ENCODE measurements at regions not wholly inside any gene's neighbourhood (a gene's known extent, or its start where the extent isn't known, plus 50 kb on each side); places are given as distances from the start of the nearest gene placed in this dataset.

DNA sequence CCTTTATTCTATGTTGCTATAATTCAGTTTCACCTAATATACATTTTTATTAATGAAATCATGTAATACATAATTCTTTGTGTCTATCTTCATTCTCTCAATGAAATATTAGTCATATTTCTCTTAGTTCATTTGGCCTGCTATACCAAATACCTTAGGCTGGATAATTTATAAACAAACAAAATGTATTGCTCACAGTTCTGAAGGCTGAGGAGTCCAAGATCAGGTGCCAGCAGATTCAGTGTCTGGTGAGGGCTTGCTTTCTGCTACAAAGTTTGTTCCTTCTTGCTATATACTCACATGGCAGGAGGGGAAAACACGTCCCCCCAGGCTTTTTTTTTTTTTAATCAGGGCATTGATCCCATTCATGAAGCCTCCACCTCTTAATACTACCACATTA, 143.4 kb upstream of the GRB10 start:
- TF ChIP-seq, protein P1, sequence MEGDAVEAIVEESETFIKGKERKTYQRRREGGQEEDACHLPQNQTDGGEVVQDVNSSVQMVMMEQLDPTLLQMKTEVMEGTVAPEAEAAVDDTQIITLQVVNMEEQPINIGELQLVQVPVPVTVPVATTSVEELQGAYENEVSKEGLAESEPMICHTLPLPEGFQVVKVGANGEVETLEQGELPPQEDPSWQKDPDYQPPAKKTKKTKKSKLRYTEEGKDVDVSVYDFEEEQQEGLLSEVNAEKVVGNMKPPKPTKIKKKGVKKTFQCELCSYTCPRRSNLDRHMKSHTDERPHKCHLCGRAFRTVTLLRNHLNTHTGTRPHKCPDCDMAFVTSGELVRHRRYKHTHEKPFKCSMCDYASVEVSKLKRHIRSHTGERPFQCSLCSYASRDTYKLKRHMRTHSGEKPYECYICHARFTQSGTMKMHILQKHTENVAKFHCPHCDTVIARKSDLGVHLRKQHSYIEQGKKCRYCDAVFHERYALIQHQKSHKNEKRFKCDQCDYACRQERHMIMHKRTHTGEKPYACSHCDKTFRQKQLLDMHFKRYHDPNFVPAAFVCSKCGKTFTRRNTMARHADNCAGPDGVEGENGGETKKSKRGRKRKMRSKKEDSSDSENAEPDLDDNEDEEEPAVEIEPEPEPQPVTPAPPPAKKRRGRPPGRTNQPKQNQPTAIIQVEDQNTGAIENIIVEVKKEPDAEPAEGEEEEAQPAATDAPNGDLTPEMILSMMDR (IDR thresholded peaks at IDR 0.05; ENCODE audit: low read depth, low read length, missing control alignments) = no peak
- H3K4me3 ChIP-seq (ENCODE audit: low read depth, low read length) = no peak overlapping the region
- DNase-seq (ENCODE audit: low read depth) = no peak
- in situ Hi-C loops (cut with HindIII; ENCODE audit: low sequenced_read_pairs) = no loop called here

DNA sequence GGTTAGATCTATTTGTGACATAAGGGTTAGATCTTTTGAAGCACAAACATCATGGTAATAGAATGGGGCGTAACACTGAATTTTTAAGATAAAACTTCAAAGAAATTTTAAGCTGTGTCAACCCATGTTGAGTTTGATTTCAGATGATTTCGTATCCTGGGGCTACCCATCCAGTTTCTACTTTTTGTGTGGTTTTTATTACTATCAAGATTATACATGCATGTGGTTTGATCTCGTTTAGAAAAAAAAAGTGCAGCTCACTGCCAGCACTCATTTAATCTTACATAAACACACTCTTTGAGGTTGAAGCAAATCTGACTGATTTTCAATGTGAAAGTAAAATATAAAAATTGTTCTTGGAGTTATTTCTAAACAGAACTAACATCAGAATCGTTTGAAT, 140.8 kb upstream of the GRB10 start:
- DNase-seq (ENCODE audit: low read depth) = no peak
- in situ Hi-C loops (cut with HindIII; ENCODE audit: low sequenced_read_pairs) = loop anchor here (5.0 kb wide), 2 partner anchors 34 to 41 kb away; no protein-coding TSS in a partner anchor
- TF ChIP-seq, protein P1 (IDR thresholded peaks at IDR 0.05; ENCODE audit: low read depth, low read length, missing control alignments) = no peak

DNA sequence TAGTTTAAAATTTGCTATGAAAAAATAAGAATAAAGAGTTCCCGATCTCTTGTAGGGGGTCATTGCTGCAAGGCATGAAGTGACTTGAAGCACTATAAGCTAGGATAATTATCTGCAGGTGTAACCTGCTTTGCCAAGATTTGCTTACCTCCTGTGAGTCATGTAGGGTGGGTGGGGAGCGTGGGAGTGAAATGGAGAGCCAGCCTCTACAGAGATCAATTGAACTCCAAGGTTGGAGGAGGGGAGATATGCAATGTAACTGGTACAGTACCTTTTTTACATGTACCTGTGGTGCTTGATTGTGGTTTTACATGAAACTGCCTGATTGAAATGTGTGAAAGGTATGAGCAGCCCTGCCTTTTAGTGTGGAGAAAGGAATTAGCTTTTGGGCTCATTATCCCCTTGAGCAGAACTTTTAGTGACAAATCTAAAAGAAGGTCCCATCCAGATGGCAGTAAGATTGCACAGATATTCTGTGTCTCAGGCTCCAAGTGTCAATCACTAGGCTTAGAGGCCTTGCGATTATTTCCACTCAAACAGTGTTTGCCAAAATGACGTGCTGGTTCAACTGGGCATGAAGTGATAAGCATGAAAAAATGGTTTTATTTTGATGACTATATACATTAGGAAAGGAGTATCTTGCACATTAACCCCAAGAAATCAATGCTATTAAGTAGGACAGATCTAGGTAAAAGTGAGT, 138.6 kb upstream of the GRB10 start:
- in situ Hi-C loops (cut with HindIII; ENCODE audit: low sequenced_read_pairs) = loop anchor here (5.0 kb wide), 2 partner anchors 36 to 39 kb away; no protein-coding TSS in a partner anchor
- TF ChIP-seq, protein P1 (IDR thresholded peaks at IDR 0.05; ENCODE audit: low read depth, low read length, missing control alignments) = no peak
- DNase-seq (ENCODE audit: low read depth) = no peak
- H3K4me3 ChIP-seq (ENCODE audit: low read depth, low read length) = no peak overlapping the region

More for the DNA sequence above, 140.8 kb upstream of the GRB10 start:
- H3K4me3 ChIP-seq (ENCODE audit: low read depth, low read length) = no peak overlapping the region

DNA sequence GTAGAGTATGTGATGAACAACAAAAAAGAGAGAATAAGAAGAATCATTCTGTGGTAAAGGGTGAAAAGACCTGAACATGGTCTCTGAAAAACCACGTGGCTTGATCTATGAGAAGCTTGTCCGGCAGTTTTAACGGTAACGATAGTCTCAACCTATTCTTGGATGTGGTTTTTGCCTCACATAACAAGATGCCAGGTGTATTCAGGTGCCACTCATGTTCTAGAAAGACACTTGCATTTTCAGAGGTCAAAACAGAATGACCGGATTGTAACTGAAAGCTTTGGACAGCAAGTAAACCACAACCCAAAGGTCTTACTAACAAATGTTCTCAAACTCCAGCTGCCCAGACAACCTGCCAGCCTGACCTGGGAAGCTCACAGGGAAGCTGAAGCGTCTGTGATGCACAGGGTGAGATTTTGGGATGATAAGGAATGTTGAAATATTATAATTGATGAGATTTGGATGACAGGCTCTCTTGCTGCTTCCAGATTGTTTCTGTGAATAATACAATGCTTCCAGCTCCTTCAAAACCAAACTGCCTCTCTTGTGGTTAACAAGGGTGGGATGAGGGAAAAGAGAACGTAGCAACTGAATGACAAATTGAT, 137.4 kb upstream of the GRB10 start:
- in situ Hi-C loops (cut with HindIII; ENCODE audit: low sequenced_read_pairs) = loop anchor here (5.0 kb wide), 2 partner anchors 37 to 38 kb away; no protein-coding TSS in a partner anchor
- H3K4me3 ChIP-seq (ENCODE audit: low read depth, low read length) = no peak overlapping the region
- no peak for DNase-seq (ENCODE audit: low read depth)
- TF ChIP-seq, protein P1 (IDR thresholded peaks at IDR 0.05; ENCODE audit: low read depth, low read length, missing control alignments) = no peak

DNA sequence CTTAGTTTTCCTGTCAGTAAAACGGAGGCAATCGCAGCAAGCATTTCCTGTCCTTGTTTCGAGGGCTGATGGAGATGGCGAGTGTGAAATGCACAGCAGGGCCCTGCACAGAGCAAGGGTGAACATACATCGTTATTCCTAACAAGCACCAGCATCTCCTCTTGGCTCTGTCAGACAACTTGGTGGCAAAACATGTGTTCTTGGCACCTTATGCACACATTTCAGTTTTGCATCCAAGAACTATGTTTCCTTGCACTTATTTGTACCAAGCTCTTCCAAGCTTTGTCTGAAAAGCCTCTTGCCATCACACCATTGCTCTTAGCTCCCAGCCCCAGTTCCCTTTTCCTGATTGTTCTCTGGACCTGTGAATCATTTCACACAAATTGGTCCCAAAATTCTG, 132.9 kb upstream of the GRB10 start:
- no peak overlapping the region for H3K4me3 ChIP-seq (ENCODE audit: low read depth, low read length)
- no peak for DNase-seq (ENCODE audit: low read depth)
- TF ChIP-seq, protein P1 (IDR thresholded peaks at IDR 0.05; ENCODE audit: low read depth, low read length, missing control alignments) = no peak
- in situ Hi-C loops (cut with HindIII; ENCODE audit: low sequenced_read_pairs) = no loop called here

DNA sequence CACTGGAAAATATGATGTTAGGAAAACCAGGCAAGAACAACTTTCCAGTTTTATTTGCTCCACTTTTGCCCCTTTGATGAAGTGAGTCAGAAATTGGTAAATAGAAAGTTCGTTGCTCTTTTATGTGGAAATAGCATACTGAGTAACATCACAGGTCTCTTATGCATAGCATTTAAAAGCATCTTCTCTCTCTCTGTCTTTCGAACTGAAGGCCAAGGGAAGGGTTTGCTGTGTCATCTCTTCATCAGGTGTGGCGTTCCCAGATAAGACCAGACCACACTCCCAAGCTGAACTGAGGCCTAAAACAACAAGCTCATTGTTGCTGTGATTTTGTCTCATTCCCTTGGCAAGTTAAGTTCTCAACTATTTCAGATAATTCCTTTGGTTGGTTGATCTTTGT, 131.8 kb upstream of the GRB10 start:
- TF ChIP-seq, protein P1 (IDR thresholded peaks at IDR 0.05; ENCODE audit: low read depth, low read length, missing control alignments) = no peak
- H3K4me3 ChIP-seq (ENCODE audit: low read depth, low read length) = no peak overlapping the region
- in situ Hi-C loops (cut with HindIII; ENCODE audit: low sequenced_read_pairs) = no loop called here
- DNase-seq (ENCODE audit: low read depth) = no peak

Data from astrocyte of the cerebellum (primary cell).